GM12872 (cell line): ENCODE measurements at regions not wholly inside any gene's neighbourhood (a gene's known extent, or its start where the extent isn't known, plus 50 kb on each side); places are given as distances from the start of the nearest gene placed in this dataset.

Experiments
- CTCF ChIP-seq: IDR thresholded peaks from 3 replicates; pipeline ENCODE4 v1.5.1; 2011; ENCODE audit warnings: low read depth, mild to moderate bottlenecking, low read length, moderate library complexity; ENCODE audit not compliant: insufficient read depth

- TF ChIP-seq CTCF: no peak
Measured at GRCh38 chr7:88456490-88456889, 149.8 kb upstream of the STEAP4 start.

GRCh38 chr7:88455696-88456095, 149.0 kb upstream of the STEAP4 start:
- TF ChIP-seq CTCF: no peak

GRCh38 chr7:88452646-88453045, 146.0 kb upstream of the STEAP4 start:
- no peak for TF ChIP-seq CTCF

- no peak for TF ChIP-seq CTCF
Measured at GRCh38 chr7:88450874-88451273, 144.2 kb upstream of the STEAP4 start.

- TF ChIP-seq CTCF: no peak
Measured at GRCh38 chr7:88449410-88449809, 142.7 kb upstream of the STEAP4 start.

- no peak for TF ChIP-seq CTCF
Measured at GRCh38 chr7:88442413-88442812, 135.7 kb upstream of the STEAP4 start.

GRCh38 chr7:88437132-88437531, 130.4 kb upstream of the STEAP4 start:
- no peak for TF ChIP-seq CTCF

- TF ChIP-seq CTCF: no peak
Measured at GRCh38 chr7:88432301-88432700, 125.6 kb upstream of the STEAP4 start.
